DND-41 (cell line): ENCODE measurements at regions not wholly inside any gene's neighbourhood (a gene's known extent, or its start where the extent isn't known, plus 50 kb on each side); places are given as distances from the start of the nearest gene placed in this dataset.

Experiments
- ATAC-seq: fragments of 200-7000 bp; cut with Tn5 transposase; 3 replicates; pipeline ENCODE4 v1.9.1; 2021; ENCODE audit warnings: low read depth; ENCODE audit not compliant: insufficient read depth
- DNase-seq: peaks from one replicate; pipeline ENCODE4 v3.0.0-alpha.2; 2020
- H2AFZ ChIP-seq: 2 replicates; pipeline ENCODE4 v1.6.0; 2012; ENCODE audit warnings: low read depth, low read length
- H3K27ac ChIP-seq: 2 replicates; pipeline ENCODE4 v1.5.1; 2012; ENCODE audit warnings: low read length, inconsistent platforms
- H3K27me3 ChIP-seq: fragments of 200-600 bp; sonication (generic); 2 replicates; pipeline ENCODE4 v1.6.0; 2012; ENCODE audit warnings: low read length, mild to moderate bottlenecking, inconsistent platforms; ENCODE audit not compliant: insufficient read depth, poor library complexity
- H3K36me3 ChIP-seq: 2 replicates; pipeline ENCODE4 v1.5.1; 2012; ENCODE audit warnings: low read length, inconsistent platforms; ENCODE audit not compliant: insufficient read depth
- H3K4me1 ChIP-seq: 2 replicates; pipeline ENCODE4 v1.5.1; 2012; ENCODE audit warnings: mild to moderate bottlenecking, low read length; ENCODE audit not compliant: insufficient read depth
- H3K4me2 ChIP-seq: 2 replicates; pipeline ENCODE4 v1.6.0; 2012; ENCODE audit warnings: mild to moderate bottlenecking, moderate library complexity, low read length, inconsistent platforms; ENCODE audit not compliant: insufficient read depth
- H3K4me3 ChIP-seq, 2 experiments: fragments of 200-600 bp in 1 of 2; shearing (Covaris generic) in 1 of 2; 2 replicates each; pipeline ENCODE4 v1.5.1; 2012 to 2016; ENCODE audit warnings: inconsistent platforms in 2 of 2, low read length in 2 of 2, mild to moderate bottlenecking in 2 of 2, low read depth in 1 of 2, moderate library complexity in 1 of 2
- H3K79me2 ChIP-seq: 2 replicates; pipeline ENCODE4 v1.6.0; 2012; ENCODE audit warnings: low read length, inconsistent platforms; ENCODE audit not compliant: insufficient read depth
- H3K9ac ChIP-seq: 2 replicates; pipeline ENCODE4 v1.6.0; 2012; ENCODE audit warnings: low read depth, mild to moderate bottlenecking, inconsistent platforms, low read length, moderate library complexity
- H3K9me3 ChIP-seq: 2 replicates; pipeline ENCODE4 v1.5.1; 2012; ENCODE audit warnings: low read length, moderate library complexity, mild to moderate bottlenecking, inconsistent platforms; ENCODE audit not compliant: insufficient read depth, severe bottlenecking
- H4K20me1 ChIP-seq: 2 replicates; pipeline ENCODE4 v1.6.0; 2012; ENCODE audit warnings: low read length; ENCODE audit not compliant: insufficient read depth
- EZH2 ChIP-seq: IDR thresholded peaks from 3 replicates; pipeline ENCODE4 v1.6.1; 2012; ENCODE audit warnings: borderline replicate concordance, low read depth, mild to moderate bottlenecking, moderate library complexity, low read length, inconsistent platforms; ENCODE audit not compliant: severe bottlenecking
- TF ChIP-seq, protein P1 (sequence below): IDR thresholded peaks from 2 replicates; pipeline ENCODE4 v1.5.1; 2012; ENCODE audit warnings: borderline replicate concordance, low read length, moderate library complexity, mild to moderate bottlenecking; ENCODE audit not compliant: poor library complexity, severe bottlenecking; ENCODE audit errors: extremely low read depth

- H2AFZ ChIP-seq: no peak overlapping the region
- H3K27me3 ChIP-seq: no peaks in the 10 kb centered on the region
- no peaks in the 10 kb centered on the region for H3K4me1 ChIP-seq
- DNase-seq (no peak), ATAC-seq (no peak)
- TF ChIP-seq, protein P1, sequence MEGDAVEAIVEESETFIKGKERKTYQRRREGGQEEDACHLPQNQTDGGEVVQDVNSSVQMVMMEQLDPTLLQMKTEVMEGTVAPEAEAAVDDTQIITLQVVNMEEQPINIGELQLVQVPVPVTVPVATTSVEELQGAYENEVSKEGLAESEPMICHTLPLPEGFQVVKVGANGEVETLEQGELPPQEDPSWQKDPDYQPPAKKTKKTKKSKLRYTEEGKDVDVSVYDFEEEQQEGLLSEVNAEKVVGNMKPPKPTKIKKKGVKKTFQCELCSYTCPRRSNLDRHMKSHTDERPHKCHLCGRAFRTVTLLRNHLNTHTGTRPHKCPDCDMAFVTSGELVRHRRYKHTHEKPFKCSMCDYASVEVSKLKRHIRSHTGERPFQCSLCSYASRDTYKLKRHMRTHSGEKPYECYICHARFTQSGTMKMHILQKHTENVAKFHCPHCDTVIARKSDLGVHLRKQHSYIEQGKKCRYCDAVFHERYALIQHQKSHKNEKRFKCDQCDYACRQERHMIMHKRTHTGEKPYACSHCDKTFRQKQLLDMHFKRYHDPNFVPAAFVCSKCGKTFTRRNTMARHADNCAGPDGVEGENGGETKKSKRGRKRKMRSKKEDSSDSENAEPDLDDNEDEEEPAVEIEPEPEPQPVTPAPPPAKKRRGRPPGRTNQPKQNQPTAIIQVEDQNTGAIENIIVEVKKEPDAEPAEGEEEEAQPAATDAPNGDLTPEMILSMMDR: no peak
- no peak for TF ChIP-seq EZH2
- no peaks in the 10 kb centered on the region for H3K36me3 ChIP-seq
- H3K4me3 ChIP-seq: no peak overlapping the region
- H3K4me2 ChIP-seq: no peak overlapping the region
- H3K9me3 ChIP-seq: no peaks in the 10 kb centered on the region
- H3K9ac ChIP-seq: no peak overlapping the region
- no peaks in the 10 kb centered on the region for H3K79me2 ChIP-seq
- H3K27ac ChIP-seq: no peak overlapping the region
- H4K20me1 ChIP-seq: no peaks in the 10 kb centered on the region
Measured at GRCh38 chr12:132403636-132404434, 74.4 kb upstream of the GALNT9 start.

DNA sequence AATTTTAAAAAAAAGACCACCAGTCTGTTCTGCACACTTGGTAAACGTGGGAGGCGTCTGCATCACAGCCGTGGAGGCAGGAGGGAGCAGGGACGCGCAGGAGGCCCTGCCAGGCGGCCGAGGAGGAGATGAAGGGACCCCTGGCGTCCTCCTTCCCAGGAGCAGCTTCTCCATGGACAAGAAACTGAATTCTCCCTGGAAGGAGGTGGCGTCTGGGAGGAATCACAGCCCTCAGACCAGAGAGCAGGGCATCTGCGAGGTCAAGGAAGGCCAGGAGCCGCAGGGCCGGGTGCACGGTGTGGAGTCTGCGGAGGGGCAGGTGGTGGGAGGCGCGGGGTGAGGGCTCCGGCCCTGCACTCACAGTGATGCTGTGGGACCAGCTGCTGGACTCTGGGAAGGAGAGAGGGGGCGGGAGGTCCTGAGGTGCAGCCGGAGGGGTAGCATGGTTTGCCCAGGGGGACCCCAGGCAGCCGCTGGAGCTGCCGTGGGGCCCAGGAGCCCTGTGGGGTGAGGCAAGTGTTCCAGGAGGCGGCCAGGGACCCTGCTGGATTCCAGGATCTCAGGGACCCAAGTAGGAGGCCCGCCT, 73.5 kb upstream of the GALNT9 start:
- Histone ChIP-seq H3K36me3 (no peaks in the 10 kb centered on the region), H2AFZ (no peak overlapping the region), H3K9me3 (no peaks in the 10 kb centered on the region), H3K4me3 (no peak overlapping the region), H3K4me1 (no peaks in the 10 kb centered on the region), H3K79me2 (no peaks in the 10 kb centered on the region), H3K9ac (no peak overlapping the region), H3K27me3 (no peaks in the 10 kb centered on the region), H4K20me1 (no peaks in the 10 kb centered on the region), H3K4me2 (no peak overlapping the region), H3K27ac (no peak overlapping the region)
- ATAC-seq (no peak), DNase-seq (no peak)
- no peak for TF ChIP-seq EZH2
- TF ChIP-seq, protein P1: no peak

GRCh38 chr12:132401982-132402381, 72.6 kb upstream of the GALNT9 start:
- H3K9me3 ChIP-seq: no peaks in the 10 kb centered on the region
- DNase-seq (no peak), ATAC-seq (no peak)
- no peak for TF ChIP-seq EZH2
- TF ChIP-seq, protein P1: no peak
- H3K27me3 ChIP-seq: no peaks in the 10 kb centered on the region
- H3K36me3 ChIP-seq: no peaks in the 10 kb centered on the region
- no peak overlapping the region for H2AFZ ChIP-seq
- H3K79me2 ChIP-seq: no peaks in the 10 kb centered on the region
- H3K4me3 ChIP-seq: no peak overlapping the region
- no peak overlapping the region for H3K9ac ChIP-seq
- no peak overlapping the region for H3K4me2 ChIP-seq
- no peak overlapping the region for H3K27ac ChIP-seq
- no peaks in the 10 kb centered on the region for H4K20me1 ChIP-seq
- no peaks in the 10 kb centered on the region for H3K4me1 ChIP-seq
